HG03060 (cell line): ENCODE measurements at regions not wholly inside any gene's neighbourhood (a gene's known extent, or its start where the extent isn't known, plus 50 kb on each side); places are given as distances from the start of the nearest gene placed in this dataset.
"Not testable (repeated sequence)": the region's sequence is repeated elsewhere in the genome, so short reads cannot be mapped to it uniquely, and the experiment has no call there.

Source experiments
- ATAC-seq: cut with Tn5 transposase; IDR thresholded peaks from one replicate; pipeline ENCODE4 v1.9.1; 2021; ENCODE audit warnings: low read depth, moderate number of reproducible peaks; ENCODE audit not compliant: unreplicated experiment

DNA sequence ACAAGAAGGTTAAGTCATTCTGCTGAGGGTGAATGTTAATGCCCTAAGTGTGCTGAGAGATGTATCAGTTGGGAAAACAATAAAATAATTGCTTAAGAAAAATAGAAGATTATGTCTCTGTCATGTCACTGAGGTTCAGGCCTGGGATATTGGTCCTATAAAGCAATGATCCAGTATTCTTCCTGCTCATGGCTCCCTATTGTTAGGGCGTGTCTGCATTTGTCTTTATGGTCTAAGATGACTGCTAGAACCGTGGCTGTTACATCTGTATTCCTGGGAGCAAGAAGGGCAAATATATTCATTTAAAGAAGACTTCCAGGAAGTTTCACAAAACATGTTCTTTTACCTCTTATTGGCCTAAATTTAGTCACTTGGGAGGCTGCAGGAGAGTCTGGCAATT is 125.0 kb downstream of the KCNE4 start:
- no peak for ATAC-seq

DNA sequence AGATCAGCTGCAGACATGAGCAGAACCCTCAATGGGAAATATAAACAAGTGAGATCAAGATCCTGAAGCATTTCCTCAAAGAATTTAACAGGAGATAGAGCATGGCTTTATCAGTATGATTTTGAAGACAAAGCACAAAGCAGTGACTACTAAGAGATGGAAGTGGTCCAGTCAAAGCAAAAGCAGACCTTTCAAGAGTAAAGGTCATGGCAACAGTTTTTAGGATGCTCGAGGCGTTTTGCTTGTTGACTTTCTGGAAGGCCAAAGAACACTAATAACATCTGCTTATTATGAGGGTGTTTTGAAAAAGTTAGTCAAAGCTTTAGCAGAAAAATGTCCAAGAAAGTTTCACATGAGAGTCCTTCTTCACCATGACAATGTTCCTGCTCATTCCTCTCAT is 128.5 kb downstream of the KCNE4 start:
- ATAC-seq: no peak

DNA sequence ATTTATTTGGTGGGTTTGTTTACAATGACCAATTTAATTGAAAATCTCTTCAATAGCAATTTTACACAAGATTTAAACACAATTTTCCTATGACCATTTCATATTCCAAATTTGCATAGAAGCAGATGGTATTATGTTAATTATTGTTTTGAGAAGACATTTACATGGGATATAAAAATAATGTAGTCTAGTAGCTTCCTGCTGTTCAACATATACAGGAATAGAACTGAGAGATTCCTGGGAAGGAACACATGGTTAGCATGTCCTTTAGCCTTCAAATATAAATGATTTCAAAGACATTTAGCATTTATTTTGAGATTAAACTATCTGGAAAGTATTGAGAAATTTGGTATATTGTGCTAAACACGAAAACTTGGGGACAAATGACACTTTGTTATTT is 129.6 kb downstream of the KCNE4 start:
- no peak for ATAC-seq

DNA sequence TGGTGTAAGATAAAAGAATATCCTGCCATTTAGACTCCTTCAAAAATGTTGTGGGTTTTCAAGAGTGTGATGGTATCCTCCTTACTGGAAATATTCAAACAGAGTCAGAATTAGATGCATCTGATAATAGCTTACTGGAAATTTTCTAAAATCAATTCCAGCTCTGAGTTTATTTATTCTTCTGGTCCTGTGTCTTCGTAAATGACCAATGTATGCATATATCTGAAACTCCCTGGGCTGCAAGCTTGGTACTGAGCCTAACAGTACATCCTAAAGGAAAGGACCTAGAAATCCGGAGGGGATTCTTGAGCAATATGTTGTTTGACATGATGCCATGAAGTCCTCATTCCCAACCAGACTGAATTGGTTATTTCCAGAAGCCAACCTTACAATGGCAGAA is 130.4 kb downstream of the KCNE4 start:
- ATAC-seq: no peak

DNA sequence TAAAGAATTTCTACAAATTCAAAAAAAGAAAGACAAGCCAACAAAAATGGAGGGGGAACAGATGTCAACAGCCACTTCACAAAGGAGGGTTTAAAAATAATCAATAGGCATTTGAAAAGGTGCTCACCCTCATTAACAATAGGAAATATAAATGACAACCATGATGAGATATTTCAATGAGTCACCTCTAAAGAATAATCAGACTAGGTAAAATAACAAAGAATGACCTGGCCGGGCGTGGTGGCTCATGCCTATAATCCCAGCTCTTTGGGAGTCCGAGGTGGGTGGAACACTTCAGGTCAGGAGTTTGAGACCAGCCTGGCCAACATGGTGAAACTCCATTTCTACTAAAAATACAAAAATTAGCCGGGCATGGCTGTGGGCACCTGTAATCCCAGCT is 133.6 kb downstream of the KCNE4 start:
- ATAC-seq: no peak

DNA sequence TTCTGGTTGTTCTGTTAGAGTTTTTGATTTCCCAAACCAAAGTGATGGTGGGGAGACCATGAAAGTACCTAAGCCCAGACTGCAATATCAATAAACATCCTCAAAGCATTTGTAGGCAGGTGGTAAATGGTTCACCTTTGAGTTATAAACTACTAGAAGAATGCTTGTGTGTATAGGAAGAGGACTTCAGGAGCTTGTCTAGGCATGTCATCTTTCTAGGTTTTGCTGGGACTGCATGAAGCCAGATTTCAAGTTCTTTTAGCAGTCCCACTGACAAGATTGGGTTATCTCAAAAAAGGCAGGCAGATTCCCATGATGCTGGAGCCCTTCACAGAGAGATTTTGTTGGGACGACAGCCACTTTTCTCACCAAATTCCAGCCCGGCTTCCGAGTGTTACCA is 135.3 kb downstream of the KCNE4 start:
- ATAC-seq: no peak

DNA sequence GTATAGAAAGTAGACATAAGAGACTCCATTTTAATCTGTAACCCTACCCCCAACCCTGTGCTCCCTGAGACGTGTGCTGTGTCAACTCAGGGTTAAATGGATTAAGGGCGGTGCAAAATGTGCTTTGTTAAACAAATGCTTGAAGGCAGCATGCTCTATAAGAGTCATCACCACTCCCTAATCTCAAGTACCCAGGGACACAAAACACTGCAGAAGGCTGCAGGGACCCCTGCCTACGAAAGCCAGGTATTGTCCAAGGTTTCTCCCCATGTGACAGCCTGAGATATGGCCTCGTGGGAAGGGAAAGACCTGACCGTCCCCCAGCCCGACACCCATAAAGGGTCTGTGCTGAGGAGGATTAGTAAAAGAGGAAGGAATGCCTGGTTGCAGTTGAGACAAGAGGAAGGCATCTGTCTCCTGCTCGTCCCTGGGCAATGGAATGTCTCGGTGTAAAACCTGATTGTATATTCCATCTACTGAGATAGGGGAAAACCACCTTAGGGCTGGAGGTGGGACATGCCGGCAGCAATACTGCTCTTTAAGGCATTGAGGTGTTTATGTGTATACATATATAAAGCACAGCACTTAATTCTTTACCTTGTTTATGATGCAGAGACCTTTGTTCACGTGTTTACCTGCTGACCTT is 138.7 kb downstream of the KCNE4 start:
- ATAC-seq: not testable (repeated sequence)

DNA sequence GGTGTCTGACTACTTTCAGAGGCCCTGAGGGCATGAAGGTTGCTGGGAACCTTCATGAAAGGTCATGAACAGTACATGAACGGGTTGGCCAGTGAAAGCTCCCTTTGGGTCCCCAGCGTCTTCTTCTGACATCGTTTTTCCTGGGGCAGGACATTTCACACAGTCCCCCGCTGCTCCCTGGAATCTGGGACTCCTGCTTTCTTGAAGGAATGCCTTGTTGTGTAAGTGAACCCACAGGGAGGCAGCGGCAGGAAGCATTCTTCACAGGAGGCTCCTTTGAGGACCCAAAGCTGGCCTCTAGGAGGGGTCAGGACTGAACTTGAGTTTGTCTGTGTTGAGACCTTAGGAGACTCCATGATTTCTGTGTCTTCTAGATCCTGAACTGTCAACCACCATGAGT is 144.3 kb downstream of the KCNE4 start:
- no peak for ATAC-seq

DNA sequence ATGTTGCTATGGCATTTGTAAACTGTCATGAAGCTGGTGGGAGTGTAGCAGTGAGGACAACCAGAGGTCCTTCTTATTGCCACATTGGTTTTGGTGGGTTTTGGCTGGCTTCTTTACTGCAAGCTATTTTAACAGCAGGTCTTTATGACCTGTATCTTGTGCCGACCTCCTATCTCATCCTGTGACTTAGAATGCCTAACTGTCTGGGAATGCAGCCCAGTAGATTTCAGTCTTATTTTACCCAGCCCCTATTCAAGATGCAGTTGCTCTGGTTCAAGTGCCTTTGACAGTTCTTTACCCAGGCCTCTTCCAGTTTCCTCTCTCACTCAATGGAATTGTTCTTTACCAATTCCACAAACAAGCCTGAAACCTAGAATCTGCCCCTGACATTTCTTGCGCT is 145.1 kb downstream of the KCNE4 start:
- no peak for ATAC-seq

DNA sequence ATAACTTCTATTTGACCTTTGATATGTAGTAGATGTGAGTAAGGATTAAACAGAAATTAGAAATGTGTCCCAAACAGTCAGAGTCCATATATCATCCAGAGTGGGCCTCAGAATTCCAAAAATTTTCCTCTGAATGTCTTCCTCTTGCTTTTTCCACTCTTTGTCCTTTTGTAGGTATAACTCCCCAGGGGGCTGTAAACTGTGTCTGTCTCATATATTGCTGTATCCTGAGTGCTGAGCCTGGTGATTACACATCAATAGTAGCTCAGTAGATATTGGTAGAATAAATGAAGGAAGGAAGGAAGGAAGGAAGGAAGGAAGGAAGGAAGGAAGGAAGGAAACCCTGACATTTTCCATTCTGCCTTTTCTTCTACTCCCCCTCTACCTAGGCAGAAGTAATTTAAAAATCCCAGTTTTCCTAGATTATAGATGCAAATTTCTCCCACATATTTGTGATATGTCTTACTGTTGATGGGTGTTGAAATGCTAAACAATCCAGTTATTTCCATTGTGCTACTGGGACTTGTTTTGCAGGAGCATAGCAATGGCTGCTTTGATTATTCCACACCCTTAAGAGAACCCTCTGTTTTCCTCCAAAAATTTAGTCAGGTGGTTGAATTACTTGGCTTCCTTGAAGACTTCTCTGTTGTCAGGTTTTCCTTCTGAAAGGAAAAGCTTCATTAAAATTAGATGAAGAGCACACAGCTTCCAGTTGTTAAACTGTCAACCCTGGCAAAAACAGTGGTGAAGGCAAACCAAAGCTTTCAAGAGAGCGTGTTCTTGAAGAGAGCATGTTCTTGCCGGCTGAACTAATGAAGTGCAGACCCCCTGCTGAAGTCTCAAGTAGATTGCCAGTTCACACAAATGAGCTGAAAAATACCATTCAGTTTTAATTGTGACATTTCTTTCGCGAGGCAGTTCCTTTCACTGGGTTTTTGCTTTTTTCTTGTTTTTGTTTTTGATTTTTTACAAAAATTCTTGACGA is 147.8 kb downstream of the KCNE4 start:
- ATAC-seq: no peak

DNA sequence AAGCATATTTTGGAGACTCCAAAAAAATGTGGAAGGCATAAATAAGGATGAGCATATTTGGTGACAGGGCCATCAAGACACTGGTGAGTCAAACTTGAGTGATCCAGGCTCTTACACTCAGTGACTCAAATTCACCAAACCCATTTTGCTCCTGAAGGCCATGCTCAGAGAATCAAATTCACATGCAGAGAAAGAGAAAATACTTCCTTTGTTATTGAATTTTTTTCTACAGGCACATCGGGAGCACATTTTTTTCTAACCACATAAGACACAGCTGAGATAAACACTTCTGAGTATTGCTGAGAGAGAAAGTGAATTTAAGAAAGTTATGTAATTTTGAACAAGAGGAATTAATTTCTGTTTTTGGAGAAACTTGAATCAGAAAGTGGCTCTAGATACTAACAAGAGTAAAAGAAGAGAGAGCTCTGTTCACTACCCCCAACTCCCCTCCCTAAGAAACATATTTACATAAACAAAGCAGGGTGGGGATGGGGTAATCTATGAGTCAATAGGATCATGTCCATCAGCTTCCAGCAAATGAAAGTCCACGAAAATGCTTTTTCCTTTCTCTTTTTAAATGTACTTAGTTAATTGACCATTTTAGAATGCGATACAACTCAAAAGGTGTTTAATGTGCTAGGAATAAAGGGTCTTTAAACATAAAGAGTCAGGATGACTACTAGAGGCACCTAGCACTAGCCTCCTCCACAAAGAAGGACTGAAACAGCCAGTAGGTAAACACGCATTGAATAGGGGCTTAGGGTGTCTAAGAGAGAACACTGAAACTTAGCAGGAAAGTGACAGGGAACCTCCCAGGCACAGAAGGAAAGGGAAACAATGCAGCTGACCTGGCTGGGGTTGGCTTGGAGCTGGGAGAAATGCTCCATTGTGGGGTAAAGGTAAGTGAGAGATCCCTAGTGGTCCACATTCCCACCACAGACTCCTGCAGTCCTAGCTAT is 152.3 kb downstream of the KCNE4 start:
- no peak for ATAC-seq

DNA sequence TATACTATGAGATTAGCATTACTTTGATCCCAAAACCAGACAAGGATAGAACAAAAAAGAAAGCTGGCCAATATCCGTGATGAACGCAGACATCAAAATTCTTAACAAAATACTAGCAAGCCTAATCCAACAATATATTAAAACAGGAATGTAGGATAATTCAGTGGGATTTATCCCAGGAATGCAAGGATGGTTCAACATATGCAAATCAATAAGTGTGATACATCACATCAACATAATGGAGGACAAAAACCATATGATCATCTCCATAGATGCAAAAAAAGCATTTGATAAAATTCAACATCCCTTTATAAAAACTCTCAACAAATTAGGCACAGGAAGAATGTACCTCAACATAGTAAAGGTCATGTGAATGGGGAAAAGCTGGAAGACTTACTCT is 158.5 kb downstream of the KCNE4 start:
- no peak for ATAC-seq

DNA sequence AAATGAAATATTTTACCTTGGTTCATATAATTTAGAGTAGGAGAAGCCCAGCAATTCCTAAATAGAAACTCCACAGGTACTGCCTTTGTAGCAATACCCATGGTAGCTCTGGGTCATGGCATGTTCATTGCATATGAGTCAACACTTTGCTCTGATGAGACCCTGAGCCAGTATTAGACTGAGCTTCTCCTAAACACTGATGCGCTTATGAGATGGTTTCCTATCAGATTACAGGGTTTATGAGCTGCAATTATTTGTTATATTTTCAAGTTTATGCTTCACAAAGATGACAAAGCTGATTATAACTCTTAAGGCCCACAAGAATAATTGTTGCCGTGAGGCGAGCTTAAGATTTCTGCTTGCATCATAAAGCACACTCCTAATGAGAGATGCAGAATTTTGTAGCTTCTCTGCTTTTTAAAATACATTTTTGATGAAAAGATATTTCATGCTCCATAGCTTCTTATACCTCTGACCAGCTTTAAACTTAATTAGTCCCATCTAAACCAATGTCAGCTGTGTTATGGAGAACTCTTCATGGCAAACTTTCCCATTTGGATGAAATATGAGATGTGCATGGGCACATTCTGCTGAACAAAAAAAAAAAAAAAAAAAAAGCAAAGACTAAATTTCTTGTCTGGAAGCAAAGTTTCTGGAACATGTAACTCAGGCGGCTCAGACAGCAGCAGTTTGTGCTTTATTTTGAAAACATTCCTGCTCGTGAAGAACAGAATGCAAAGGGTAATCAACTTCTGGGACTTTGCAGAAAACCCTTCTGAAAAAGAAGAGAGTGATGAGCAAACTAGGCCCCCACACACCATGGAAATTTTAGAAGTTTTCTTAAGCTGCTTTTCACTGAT is 162.6 kb downstream of the KCNE4 start:
- ATAC-seq: no peak

DNA sequence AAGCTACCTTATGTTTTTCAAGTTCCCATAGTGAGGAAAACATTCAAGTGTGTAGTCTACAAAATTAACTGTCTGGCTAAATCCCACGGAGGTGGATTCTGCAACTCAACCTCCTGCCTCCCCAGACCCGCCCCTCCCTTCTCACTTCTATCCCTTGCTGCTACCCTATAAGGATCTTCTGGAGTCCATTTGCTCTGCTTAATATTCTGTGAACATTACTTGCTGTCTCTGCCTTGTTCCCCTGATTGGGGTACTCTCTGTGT is 163.2 kb downstream of the KCNE4 start:
- no peak for ATAC-seq

DNA sequence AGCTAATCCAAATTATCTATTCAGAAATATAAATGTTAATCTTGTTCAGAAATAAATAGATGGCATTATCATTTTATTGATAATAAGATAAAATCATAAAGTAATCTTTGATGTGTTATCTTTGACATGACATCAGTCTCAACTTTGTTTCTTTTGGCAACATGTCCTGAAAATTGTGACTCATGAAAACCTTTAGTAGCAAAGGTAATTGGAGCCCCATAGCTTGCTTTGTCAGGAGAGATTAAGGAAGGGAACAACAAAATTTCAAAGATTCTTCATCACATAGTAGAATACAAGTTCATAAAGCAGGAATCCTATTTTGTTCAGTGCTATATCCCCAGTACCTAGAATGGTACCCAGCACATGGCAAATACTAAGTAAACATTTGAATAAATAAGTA is 165.4 kb downstream of the KCNE4 start:
- ATAC-seq: no peak

DNA sequence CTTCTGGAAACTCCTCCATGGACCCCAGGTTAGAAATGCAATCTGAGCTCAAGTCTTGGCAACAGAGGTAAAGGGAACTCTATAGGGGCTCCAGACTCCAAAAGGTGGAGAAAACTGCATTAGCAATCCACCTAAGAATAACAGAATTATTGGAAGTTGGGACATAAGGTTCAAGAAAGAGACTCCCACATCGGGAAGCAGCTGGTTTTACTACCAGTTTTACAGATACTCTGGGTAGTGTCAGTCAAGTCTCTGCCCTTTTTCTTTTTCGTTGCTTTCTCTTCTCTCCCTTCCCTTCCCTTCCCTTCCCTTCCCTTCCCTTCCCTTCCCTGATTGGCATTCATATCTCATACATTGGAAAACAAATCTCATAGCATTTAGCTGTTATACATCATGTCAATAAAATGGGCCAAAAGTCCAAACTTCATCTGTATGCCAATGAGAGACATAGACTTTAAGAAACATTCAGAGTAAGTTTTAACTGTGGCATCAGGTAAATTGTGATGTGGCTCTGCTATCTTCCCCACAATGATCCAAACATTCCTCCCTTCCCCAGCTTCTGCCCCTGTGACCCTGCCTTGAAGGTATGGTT is 166.7 kb downstream of the KCNE4 start:
- no peak for ATAC-seq

DNA sequence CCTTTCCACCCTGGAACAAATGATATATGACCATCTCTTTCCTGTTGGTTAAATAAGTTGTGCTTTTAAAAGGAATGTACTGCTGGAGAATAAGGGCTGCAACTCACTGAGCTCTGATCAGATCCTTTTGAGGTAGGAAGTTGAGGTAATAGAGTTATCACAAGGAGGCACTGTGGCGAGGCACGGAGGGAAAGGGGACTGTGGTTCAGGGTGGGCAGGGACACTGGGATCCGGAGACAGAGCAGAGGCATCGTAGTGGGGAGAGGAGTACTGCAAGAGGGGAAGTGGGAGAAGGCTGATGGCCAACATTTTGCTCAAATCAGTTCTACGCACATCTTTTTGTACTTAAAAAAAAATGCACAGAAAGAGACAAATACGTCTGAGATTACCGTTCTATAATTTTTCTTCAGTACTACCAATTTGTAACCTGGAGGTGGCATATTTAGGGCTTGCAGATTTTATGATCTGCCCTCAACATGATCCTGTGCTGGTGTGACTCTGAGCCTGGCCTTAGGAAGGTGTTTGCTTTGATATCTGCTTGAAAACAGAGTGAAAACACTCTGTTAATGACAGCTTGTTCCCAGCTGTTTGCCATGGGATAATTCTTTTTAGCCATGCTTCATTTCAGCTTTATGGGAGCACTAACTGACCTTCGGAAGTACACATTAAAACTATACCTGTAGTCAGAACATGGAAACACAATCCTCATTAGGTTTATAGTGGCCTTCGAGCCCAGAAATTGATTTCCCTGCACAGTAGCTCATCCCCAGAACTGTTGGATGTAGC is 168.1 kb downstream of the KCNE4 start:
- ATAC-seq: no peak

DNA sequence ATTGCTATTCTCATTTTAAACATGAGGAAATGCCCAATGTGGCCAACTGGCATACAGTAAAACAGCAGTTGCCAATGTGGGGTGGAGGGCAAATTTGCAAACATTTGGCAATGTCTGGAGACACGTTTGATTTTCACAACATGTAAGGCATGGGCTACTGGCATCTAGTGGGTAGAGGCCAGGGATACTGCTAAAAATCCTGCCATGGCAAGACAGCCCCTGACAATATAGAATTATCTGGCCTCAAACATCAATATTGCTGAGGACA is 168.6 kb downstream of the KCNE4 start:
- no peak for ATAC-seq

DNA sequence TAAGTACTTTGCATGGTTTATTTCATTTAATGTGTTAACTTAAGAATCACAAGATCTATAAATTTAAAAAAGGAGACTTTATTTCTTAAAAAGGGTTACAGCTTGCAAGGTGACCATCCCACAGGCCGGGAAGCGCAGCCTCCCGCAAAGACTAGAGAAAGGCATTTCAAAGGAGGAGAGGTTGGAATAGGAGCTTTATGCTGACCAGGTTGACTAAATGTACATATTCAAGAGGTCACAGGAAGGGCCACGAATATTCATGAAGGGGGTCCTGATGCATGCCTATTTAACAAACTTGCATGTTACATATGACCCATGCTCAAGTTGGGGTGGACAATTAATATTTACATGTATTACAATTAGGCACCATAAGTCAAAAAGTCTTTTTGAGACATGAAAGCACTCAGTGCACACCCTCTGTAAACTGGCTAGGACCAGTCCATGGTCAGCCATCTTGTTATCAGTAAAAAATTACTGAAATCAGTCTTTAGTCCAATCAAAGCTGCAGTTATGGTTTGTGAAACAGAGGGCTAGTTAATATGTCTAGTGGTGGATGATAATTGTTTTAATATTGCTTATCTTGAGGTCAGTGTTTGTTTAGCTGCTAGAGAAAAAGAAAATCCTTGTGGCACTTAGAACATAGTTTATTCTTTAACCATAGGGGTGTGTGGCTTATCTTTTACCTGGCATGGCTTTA is 169.3 kb downstream of the KCNE4 start:
- ATAC-seq: no peak
